Gastroesophageal sphincter (tissue), 4 donors: ENCODE measurements at regions not wholly inside any gene's neighbourhood (a gene's known extent, or its start where the extent isn't known, plus 50 kb on each side); places are given as distances from the start of the nearest gene placed in this dataset.

Source experiments
- ATAC-seq: fragments of 150-250 bp; one replicate; pipeline ENCODE4 v1.9.1; 2016; ENCODE audit warnings: mild to moderate bottlenecking, moderate library complexity
- H3K27ac ChIP-seq, 4 donors: fragments of 200-600 bp; sonication (generic) in 3 of 4; 1 replicate in 3 of 4; 2 replicates in 1 of 4; pipeline ENCODE4 v1.5.1; 2016 to 2019
- H3K27me3 ChIP-seq: fragments of 200-600 bp; sonication (generic); one replicate; pipeline ENCODE4 v1.5.1; 2019
- H3K36me3 ChIP-seq, 2 donors: fragments of 200-600 bp; sonication (generic); one replicate each; pipeline ENCODE4 v1.5.1; 2019; ENCODE audit warnings: control low read depth in 1 of 2
- H3K4me1 ChIP-seq, 3 donors: fragments of 200-600 bp; sonication (generic); 1 replicate in 2 of 3; 2 replicates in 1 of 3; pipeline ENCODE4 v1.5.1; 2016 to 2019; ENCODE audit warnings: control low read depth in 2 of 3
- H3K4me3 ChIP-seq, 2 donors: fragments of 200-600 bp; sonication (generic); one replicate each; pipeline ENCODE4 v1.5.1; 2019; ENCODE audit warnings: mild to moderate bottlenecking in 1 of 2, moderate library complexity in 1 of 2
- H3K9me3 ChIP-seq, 3 donors: fragments of 200-600 bp; sonication (generic); one replicate each; pipeline ENCODE4 v1.5.1; 2017 to 2019; ENCODE audit warnings: control low read depth in 2 of 3
- CTCF ChIP-seq, 4 experiments: fragments of 200-600 bp in 2 of 4; fragments of 450-650 bp in 2 of 4; sonication (generic) in 1 of 4; IDR thresholded peaks; one replicate each; pipeline ENCODE4 v1.5.1; 2017 to 2019; ENCODE audit warnings: antibody characterized with exemption in 4 of 4, mild to moderate bottlenecking in 2 of 4, moderate library complexity in 2 of 4
- EP300 ChIP-seq: sonication (generic); formaldehyde crosslinking; IDR thresholded peaks from one replicate; pipeline ENCODE4 v1.6.1; 2017; ENCODE audit warnings: antibody characterized with exemption, mild to moderate bottlenecking
- POLR2A ChIP-seq, 2 donors: fragments of 450-650 bp; IDR thresholded peaks; one replicate each; pipeline ENCODE4 v1.6.1; 2017; ENCODE audit warnings: antibody characterized with exemption in 2 of 2, mild to moderate bottlenecking in 2 of 2, moderate library complexity in 1 of 2
- POLR2AphosphoS5 ChIP-seq: sonication (generic); formaldehyde crosslinking; IDR thresholded peaks from one replicate; pipeline ENCODE4 v1.6.1; 2017; ENCODE audit warnings: antibody characterized with exemption
- WGBS, 2 donors: methylation state at CpG; one replicate each; pipeline ENCODE4 v1.1.5; 2018; ENCODE audit warnings: low coverage in 1 of 2; 5-methylcytosine and 5-hydroxymethylcytosine counted together

GRCh38 chr9:95816716-95817115, 58.8 kb upstream of the ERCC6L2 start:
- no peak for TF ChIP-seq POLR2A (IDR thresholded peaks at IDR 0.05)
- no peak for TF ChIP-seq POLR2AphosphoS5
- TF ChIP-seq EP300 = no peak
- TF ChIP-seq CTCF (IDR thresholded peaks at IDR 0.05) = no peak
- Histone ChIP-seq H3K36me3 (peaks cover 0 to 19% of the 10 kb centered on the region in 2 donors), H3K4me3 (no peak overlapping the region), H3K9me3 (no peaks in the 10 kb centered on the region), H3K27ac (no peak overlapping the region), H3K27me3 (no peaks in the 10 kb centered on the region), H3K4me1 (peaks cover 0 to 6% (median 0%) of the 10 kb centered on the region in 3 donors)
- ATAC-seq = no peak
- 87 to 96% methylated on average over 2 to 5 of the region's 5 CpGs for WGBS, 2 donors

GRCh38 chr9:95815961-95816360, 59.5 kb upstream of the ERCC6L2 start:
- ATAC-seq = no peak
- no peak overlapping the region for H3K27ac ChIP-seq

GRCh38 chr9:95815133-95815532, 60.4 kb upstream of the ERCC6L2 start:
- no peak overlapping the region for H3K27ac ChIP-seq
- H3K4me3 ChIP-seq = no peak overlapping the region
- no peaks in the 10 kb centered on the region for H3K9me3 ChIP-seq
- peaks cover 0 to 24% of the 10 kb centered on the region in 2 donors for H3K36me3 ChIP-seq
- 62 to 78% methylated on average over 11 to 17 of the region's 17 CpGs for WGBS, 2 donors
- no peak for TF ChIP-seq EP300
- no peak for TF ChIP-seq POLR2A (IDR thresholded peaks at IDR 0.05)
- no peak for TF ChIP-seq POLR2AphosphoS5
- no peak for TF ChIP-seq CTCF (IDR thresholded peaks at IDR 0.05)
- no peak for ATAC-seq
- no peaks in the 10 kb centered on the region for H3K27me3 ChIP-seq
- peaks cover 0 to 13% (median 0%) of the 10 kb centered on the region in 3 donors for H3K4me1 ChIP-seq

More at GRCh38 chr9:95815961-95816360, 59.5 kb upstream of the ERCC6L2 start:
- Histone ChIP-seq H3K4me3 (no peak overlapping the region), H3K4me1 (peaks cover 0 to 10% (median 0%) of the 10 kb centered on the region in 3 donors), H3K9me3 (no peaks in the 10 kb centered on the region), H3K36me3 (peaks cover 0 to 24% of the 10 kb centered on the region in 2 donors), H3K27me3 (no peaks in the 10 kb centered on the region)
- no peak for TF ChIP-seq POLR2AphosphoS5
- TF ChIP-seq POLR2A (IDR thresholded peaks at IDR 0.05) = no peak
- no peak for TF ChIP-seq CTCF (IDR thresholded peaks at IDR 0.05)
- TF ChIP-seq EP300 = no peak
- 53 to 67% methylated on average over 1 to 2 of the region's 17 CpGs for WGBS, 2 donors

GRCh38 chr9:95813923-95814322, 61.6 kb upstream of the ERCC6L2 start:
- H3K9me3 ChIP-seq = no peaks in the 10 kb centered on the region
- no peak overlapping the region for H3K27ac ChIP-seq
- H3K36me3 ChIP-seq = peaks cover 0 to 24% of the 10 kb centered on the region in 2 donors
- H3K27me3 ChIP-seq = no peaks in the 10 kb centered on the region
- TF ChIP-seq CTCF (IDR thresholded peaks at IDR 0.05) = no peak
- TF ChIP-seq POLR2AphosphoS5 = no peak
- H3K4me1 ChIP-seq = peaks cover 0 to 13% (median 0%) of the 10 kb centered on the region in 3 donors
- H3K4me3 ChIP-seq = no peak overlapping the region
- ATAC-seq = no peak

GRCh38 chr9:95810814-95811213, 64.7 kb upstream of the ERCC6L2 start:
- H3K27ac ChIP-seq = peak overlapping the region in 2 of 4 donors; percentile 6 to 52
- H3K27me3 ChIP-seq = no peaks in the 10 kb centered on the region
- H3K4me1 ChIP-seq = peaks cover 7 to 33% (median 9%) of the 10 kb centered on the region in 3 donors
- TF ChIP-seq EP300 = no peak
- no peak for TF ChIP-seq POLR2AphosphoS5
- no peak for TF ChIP-seq CTCF (IDR thresholded peaks at IDR 0.05)
- TF ChIP-seq POLR2A (IDR thresholded peaks at IDR 0.05) = no peak
- H3K36me3 ChIP-seq = peaks cover 0 to 24% of the 10 kb centered on the region in 2 donors
- ATAC-seq = no peak
- H3K9me3 ChIP-seq = no peaks in the 10 kb centered on the region
- no peak overlapping the region for H3K4me3 ChIP-seq
